HEK293 (cell line): ENCODE measurements at regions not wholly inside any gene's neighbourhood (a gene's known extent, or its start where the extent isn't known, plus 50 kb on each side); places are given as distances from the start of the nearest gene placed in this dataset.

Experiments used
- CTCF ChIA-PET: fragments of 350-600 bp; formaldehyde crosslinking; extraction: SDS; loops from one replicate; lab custom pipeline; 2021; ENCODE audit warnings: antibody characterized with exemption; lab: Yijun Ruan, JAX
- POLR2A ChIA-PET: fragments of 300-600 bp; formaldehyde crosslinking; extraction: SDS; loops from one replicate; lab custom pipeline; 2020; ENCODE audit warnings: antibody characterized with exemption, inconsistent platforms; lab: Yijun Ruan, JAX
- H3K27ac ChIP-seq: fragments of 200-500 bp; sonication (Bioruptor generic); 2 replicates; pipeline ENCODE4 v1.5.1; 2014; ENCODE audit warnings: low read depth, low read length, control low read depth, inconsistent platforms; ENCODE audit errors: extremely low read depth
- H3K36me3 ChIP-seq, 2 experiments: fragments of 200-500 bp in 1 of 2; sonication (Bioruptor generic) in 1 of 2; 1 replicate in 1 of 2; 2 replicates in 1 of 2; pipeline ENCODE4 v1.5.1; 2014 to 2017; ENCODE audit warnings: inconsistent platforms in 2 of 2, low read length in 2 of 2; ENCODE audit not compliant: control insufficient read depth in 2 of 2, insufficient read depth in 1 of 2
- H3K4me1 ChIP-seq: fragments of 200-500 bp; sonication (Bioruptor generic); 2 replicates; pipeline ENCODE4 v1.5.1; 2014; ENCODE audit warnings: mild to moderate bottlenecking, low read length, inconsistent platforms; ENCODE audit not compliant: control insufficient read depth, insufficient read depth
- H3K4me3 ChIP-seq: 2 replicates; pipeline ENCODE4 v1.5.1; 2011; ENCODE audit warnings: low read depth, mild to moderate bottlenecking, control low read depth, low read length, moderate library complexity
- H3K9me3 ChIP-seq: fragments of 200-500 bp; sonication (Bioruptor generic); 2 replicates; pipeline ENCODE4 v1.5.1; 2014; ENCODE audit warnings: low read depth, low read length, inconsistent platforms; ENCODE audit not compliant: control insufficient read depth, insufficient read depth
- HOXD13 ChIP-seq: sonication (generic); formaldehyde crosslinking; IDR thresholded peaks from 2 replicates; pipeline ENCODE4 v1.8.0; 2022; ENCODE audit warnings: missing genetic modification reagents, borderline replicate concordance
- SALL2 ChIP-seq: fragments of 450-650 bp; formaldehyde crosslinking; IDR thresholded peaks from 2 replicates; pipeline ENCODE4 v1.5.0; 2017; ENCODE audit warnings: missing biosample characterization, mild to moderate bottlenecking, missing genetic modification characterization, borderline replicate concordance
- TCF7L2 ChIP-seq: IDR thresholded peaks from 2 replicates; pipeline ENCODE4 v1.6.1; 2011; ENCODE audit warnings: low read depth, mild to moderate bottlenecking, inconsistent platforms, low read length, moderate library complexity, borderline replicate concordance
- YY1 ChIP-seq: fragments of 450-650 bp; formaldehyde crosslinking; IDR thresholded peaks from 2 replicates; pipeline ENCODE4 v1.5.1; 2018; ENCODE audit warnings: missing biosample characterization, missing genetic modification characterization
- ZBTB8A ChIP-seq: fragments of 450-650 bp; formaldehyde crosslinking; IDR thresholded peaks from 2 replicates; pipeline ENCODE4 v1.5.1; 2016; ENCODE audit warnings: missing biosample characterization, missing genetic modification characterization
- ZNF138 ChIP-seq: fragments of 450-650 bp; formaldehyde crosslinking; IDR thresholded peaks from 2 replicates; pipeline ENCODE4 v1.5.1; 2016; ENCODE audit warnings: missing biosample characterization, missing genetic modification characterization, borderline replicate concordance
- ZNF24 ChIP-seq: fragments of 450-650 bp; formaldehyde crosslinking; IDR thresholded peaks from 2 replicates; pipeline ENCODE4 v1.5.1; 2016; ENCODE audit warnings: missing biosample characterization, missing genetic modification characterization
- ZNF311 ChIP-seq: fragments of 450-650 bp; formaldehyde crosslinking; IDR thresholded peaks from 2 replicates; pipeline ENCODE4 v1.5.1; 2017; ENCODE audit warnings: missing biosample characterization, missing genetic modification characterization, borderline replicate concordance
- ZNF366 ChIP-seq: fragments of 450-650 bp; formaldehyde crosslinking; conservative IDR thresholded peaks from 2 replicates; pipeline ENCODE4 v1.5.1; 2016; ENCODE audit warnings: missing biosample characterization, missing genetic modification characterization
- ZNF558 ChIP-seq: fragments of 450-650 bp; formaldehyde crosslinking; IDR thresholded peaks from 2 replicates; pipeline ENCODE4 v1.5.1; 2016; ENCODE audit warnings: missing biosample characterization, missing genetic modification characterization
- ZNF621 ChIP-seq: fragments of 450-650 bp; formaldehyde crosslinking; IDR thresholded peaks from 2 replicates; pipeline ENCODE4 v1.5.1; 2017; ENCODE audit warnings: missing biosample characterization, missing genetic modification characterization
- ZNF792 ChIP-seq: fragments of 450-650 bp; formaldehyde crosslinking; IDR thresholded peaks from 2 replicates; pipeline ENCODE4 v1.5.1; 2016; ENCODE audit warnings: missing biosample characterization, missing genetic modification characterization
- TF ChIP-seq, protein P1 (sequence below): fragments of 450-650 bp; formaldehyde crosslinking; IDR thresholded peaks from 2 replicates; pipeline ENCODE4 v1.5.1; 2017; ENCODE audit warnings: missing biosample characterization, missing genetic modification characterization
- TF ChIP-seq, protein P2 (sequence below): fragments of 450-650 bp; formaldehyde crosslinking; IDR thresholded peaks from 2 replicates; pipeline ENCODE4 v1.5.1; 2016; ENCODE audit warnings: missing biosample characterization, missing genetic modification characterization
- TF ChIP-seq, protein P3 (sequence below): fragments of 450-650 bp; formaldehyde crosslinking; IDR thresholded peaks from 2 replicates; pipeline ENCODE4 v1.5.1; 2016; ENCODE audit warnings: missing biosample characterization, missing genetic modification characterization
- TF ChIP-seq, protein P4 (sequence below): fragments of 450-650 bp; formaldehyde crosslinking; conservative IDR thresholded peaks from 2 replicates; pipeline ENCODE4 v1.5.1; 2016; ENCODE audit warnings: low read depth, missing biosample characterization, missing genetic modification characterization
- TF ChIP-seq, protein P5 (sequence below): sonication (generic); formaldehyde crosslinking; IDR thresholded peaks from 2 replicates; pipeline ENCODE4 v1.8.1; 2022; ENCODE audit warnings: mild to moderate bottlenecking, moderate library complexity, missing genetic modification reagents
- TF ChIP-seq, protein P6 (sequence below): fragments of 450-650 bp; IDR thresholded peaks from 2 replicates; pipeline ENCODE4 v1.5.1; 2018; ENCODE audit warnings: missing biosample characterization, missing genetic modification characterization
- TF ChIP-seq, protein P7 (sequence below): fragments of 450-650 bp; formaldehyde crosslinking; IDR thresholded peaks from 2 replicates; pipeline ENCODE4 v1.5.1; 2016; ENCODE audit warnings: missing biosample characterization, missing genetic modification characterization

DNA sequence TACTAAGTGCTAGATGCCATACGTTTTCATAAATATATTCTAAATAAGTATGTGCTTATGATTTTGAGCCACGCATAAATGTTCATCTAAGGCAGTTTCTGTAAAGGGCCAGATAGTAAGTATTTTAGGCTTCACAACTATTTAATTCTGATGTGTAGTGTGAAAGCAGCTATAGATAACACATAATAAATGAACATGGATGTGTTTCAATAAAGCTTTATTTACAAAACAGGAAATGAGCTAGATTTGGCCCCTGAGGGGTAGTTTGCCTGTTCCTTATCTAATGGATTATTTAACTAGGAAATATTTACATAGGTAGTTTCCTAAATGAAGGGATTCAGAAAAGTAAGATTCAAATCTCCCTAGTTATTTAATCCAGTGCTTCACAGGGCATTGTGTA lies 557.6 kb upstream of the PKN2 start:
- Histone ChIP-seq H3K36me3 (no peaks in the 10 kb centered on the region), H3K27ac (no peak overlapping the region), H3K9me3 (no peaks in the 10 kb centered on the region), H3K4me1 (no peaks in the 10 kb centered on the region), H3K4me3 (no peak overlapping the region)
- POLR2A ChIA-PET = no interaction called here
- TF ChIP-seq, protein P1, sequence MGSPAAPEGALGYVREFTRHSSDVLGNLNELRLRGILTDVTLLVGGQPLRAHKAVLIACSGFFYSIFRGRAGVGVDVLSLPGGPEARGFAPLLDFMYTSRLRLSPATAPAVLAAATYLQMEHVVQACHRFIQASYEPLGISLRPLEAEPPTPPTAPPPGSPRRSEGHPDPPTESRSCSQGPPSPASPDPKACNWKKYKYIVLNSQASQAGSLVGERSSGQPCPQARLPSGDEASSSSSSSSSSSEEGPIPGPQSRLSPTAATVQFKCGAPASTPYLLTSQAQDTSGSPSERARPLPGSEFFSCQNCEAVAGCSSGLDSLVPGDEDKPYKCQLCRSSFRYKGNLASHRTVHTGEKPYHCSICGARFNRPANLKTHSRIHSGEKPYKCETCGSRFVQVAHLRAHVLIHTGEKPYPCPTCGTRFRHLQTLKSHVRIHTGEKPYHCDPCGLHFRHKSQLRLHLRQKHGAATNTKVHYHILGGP (tag by site-specific recombination) = no peak
- TF ChIP-seq, protein P2, sequence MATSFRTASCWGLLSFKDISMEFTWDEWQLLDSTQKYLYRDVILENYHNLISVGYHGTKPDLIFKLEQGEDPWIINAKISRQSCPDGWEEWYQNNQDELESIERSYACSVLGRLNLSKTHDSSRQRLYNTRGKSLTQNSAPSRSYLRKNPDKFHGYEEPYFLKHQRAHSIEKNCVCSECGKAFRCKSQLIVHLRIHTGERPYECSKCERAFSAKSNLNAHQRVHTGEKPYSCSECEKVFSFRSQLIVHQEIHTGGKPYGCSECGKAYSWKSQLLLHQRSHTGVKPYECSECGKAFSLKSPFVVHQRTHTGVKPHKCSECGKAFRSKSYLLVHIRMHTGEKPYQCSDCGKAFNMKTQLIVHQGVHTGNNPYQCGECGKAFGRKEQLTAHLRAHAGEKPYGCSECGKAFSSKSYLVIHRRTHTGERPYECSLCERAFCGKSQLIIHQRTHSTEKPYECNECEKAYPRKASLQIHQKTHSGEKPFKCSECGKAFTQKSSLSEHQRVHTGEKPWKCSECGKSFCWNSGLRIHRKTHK (tag by site-specific recombination) = no peak
- TF ChIP-seq HOXD13 (CRISPR knock-in tag) (no peak), ZNF24 (tag by site-specific recombination) (no peak), ZNF792 (tag by site-specific recombination) (no peak), SALL2 (tag by site-specific recombination) (no peak), ZNF366 (tag by site-specific recombination) (no peak), ZNF138 (tag by site-specific recombination) (no peak), ZNF621 (tag by site-specific recombination) (no peak), YY1 (tag by site-specific recombination) (no peak)
- TF ChIP-seq, protein P3, sequence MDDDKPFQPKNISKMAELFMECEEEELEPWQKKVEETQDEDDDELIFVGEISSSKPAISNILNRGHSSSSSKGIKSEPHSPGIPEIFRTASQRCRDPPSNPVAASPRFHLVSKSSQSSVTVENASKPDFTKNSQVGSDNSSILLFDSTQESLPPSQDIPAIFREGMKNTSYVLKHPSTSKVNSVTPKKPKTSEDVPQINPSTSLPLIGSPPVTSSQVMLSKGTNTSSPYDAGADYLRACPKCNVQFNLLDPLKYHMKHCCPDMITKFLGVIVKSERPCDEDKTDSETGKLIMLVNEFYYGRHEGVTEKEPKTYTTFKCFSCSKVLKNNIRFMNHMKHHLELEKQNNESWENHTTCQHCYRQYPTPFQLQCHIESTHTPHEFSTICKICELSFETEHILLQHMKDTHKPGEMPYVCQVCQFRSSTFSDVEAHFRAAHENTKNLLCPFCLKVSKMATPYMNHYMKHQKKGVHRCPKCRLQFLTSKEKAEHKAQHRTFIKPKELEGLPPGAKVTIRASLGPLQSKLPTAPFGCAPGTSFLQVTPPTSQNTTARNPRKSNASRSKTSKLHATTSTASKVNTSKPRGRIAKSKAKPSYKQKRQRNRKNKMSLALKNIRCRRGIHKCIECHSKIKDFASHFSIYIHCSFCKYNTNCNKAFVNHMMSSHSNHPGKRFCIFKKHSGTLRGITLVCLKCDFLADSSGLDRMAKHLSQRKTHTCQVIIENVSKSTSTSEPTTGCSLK (tag by site-specific recombination) = no peak
- TF ChIP-seq, protein P4, sequence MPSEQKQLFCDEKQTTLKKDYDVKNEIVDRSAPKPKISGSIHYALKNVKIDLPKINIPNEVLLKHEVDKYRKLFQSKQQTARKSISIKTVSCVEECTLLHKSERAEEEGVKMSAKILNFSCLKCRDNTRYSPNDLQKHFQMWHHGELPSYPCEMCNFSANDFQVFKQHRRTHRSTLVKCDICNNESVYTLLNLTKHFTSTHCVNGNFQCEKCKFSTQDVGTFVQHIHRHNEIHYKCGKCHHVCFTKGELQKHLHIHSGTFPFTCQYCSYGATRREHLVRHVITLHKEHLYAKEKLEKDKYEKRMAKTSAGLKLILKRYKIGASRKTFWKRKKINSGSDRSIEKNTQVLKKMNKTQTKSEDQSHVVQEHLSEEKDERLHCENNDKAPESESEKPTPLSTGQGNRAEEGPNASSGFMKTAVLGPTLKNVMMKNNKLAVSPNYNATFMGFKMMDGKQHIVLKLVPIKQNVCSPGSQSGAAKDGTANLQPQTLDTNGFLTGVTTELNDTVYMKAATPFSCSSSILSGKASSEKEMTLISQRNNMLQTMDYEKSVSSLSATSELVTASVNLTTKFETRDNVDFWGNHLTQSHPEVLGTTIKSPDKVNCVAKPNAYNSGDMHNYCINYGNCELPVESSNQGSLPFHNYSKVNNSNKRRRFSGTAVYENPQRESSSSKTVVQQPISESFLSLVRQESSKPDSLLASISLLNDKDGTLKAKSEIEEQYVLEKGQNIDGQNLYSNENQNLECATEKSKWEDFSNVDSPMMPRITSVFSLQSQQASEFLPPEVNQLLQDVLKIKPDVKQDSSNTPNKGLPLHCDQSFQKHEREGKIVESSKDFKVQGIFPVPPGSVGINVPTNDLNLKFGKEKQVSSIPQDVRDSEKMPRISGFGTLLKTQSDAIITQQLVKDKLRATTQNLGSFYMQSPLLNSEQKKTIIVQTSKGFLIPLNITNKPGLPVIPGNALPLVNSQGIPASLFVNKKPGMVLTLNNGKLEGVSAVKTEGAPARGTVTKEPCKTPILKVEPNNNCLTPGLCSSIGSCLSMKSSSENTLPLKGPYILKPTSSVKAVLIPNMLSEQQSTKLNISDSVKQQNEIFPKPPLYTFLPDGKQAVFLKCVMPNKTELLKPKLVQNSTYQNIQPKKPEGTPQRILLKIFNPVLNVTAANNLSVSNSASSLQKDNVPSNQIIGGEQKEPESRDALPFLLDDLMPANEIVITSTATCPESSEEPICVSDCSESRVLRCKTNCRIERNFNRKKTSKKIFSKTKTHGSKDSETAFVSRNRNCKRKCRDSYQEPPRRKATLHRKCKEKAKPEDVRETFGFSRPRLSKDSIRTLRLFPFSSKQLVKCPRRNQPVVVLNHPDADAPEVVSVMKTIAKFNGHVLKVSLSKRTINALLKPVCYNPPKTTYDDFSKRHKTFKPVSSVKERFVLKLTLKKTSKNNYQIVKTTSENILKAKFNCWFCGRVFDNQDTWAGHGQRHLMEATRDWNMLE = no peak
- TF ChIP-seq, protein P5, sequence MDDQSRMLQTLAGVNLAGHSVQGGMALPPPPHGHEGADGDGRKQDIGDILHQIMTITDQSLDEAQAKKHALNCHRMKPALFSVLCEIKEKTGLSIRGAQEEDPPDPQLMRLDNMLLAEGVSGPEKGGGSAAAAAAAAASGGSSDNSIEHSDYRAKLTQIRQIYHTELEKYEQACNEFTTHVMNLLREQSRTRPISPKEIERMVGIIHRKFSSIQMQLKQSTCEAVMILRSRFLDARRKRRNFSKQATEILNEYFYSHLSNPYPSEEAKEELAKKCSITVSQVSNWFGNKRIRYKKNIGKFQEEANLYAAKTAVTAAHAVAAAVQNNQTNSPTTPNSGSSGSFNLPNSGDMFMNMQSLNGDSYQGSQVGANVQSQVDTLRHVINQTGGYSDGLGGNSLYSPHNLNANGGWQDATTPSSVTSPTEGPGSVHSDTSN (CRISPR knock-in tag) = no peak
- CTCF ChIA-PET = interaction anchor here (0.6 kb wide), 1 partner anchor 173 kb away, joined by 3 read pairs; no protein-coding TSS in a partner anchor

DNA sequence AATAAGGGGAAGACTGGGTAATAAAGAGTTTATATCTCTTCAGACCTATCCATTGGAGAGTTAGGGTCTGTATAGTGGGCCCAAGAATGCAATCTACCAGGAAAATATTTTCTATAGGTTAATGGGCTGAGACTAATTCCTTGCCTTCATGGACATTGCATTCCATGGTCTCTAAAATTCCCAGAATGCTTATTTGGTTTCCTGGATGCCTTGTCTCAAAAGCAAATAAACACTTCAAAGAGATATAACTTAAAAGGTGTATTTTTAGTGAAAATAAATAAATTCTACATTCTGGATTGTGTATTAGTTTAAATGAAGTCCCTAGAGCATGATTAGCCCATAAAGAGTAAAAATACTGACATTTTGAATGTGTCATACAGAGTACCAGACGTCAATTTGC lies 550.1 kb upstream of the PKN2 start:
- Histone ChIP-seq H3K4me1 (no peaks in the 10 kb centered on the region), H3K9me3 (no peaks in the 10 kb centered on the region), H3K36me3 (no peaks in the 10 kb centered on the region), H3K27ac (no peak overlapping the region), H3K4me3 (no peak overlapping the region)
- POLR2A ChIA-PET = no interaction called here
- CTCF ChIA-PET = no interaction called here
- no peak for TF ChIP-seq ZNF311
- TF ChIP-seq ZNF24 (tag by site-specific recombination) = no peak
- no peak for TF ChIP-seq ZBTB8A (tag by site-specific recombination)
- no peak for TF ChIP-seq TCF7L2
- TF ChIP-seq, protein P6, sequence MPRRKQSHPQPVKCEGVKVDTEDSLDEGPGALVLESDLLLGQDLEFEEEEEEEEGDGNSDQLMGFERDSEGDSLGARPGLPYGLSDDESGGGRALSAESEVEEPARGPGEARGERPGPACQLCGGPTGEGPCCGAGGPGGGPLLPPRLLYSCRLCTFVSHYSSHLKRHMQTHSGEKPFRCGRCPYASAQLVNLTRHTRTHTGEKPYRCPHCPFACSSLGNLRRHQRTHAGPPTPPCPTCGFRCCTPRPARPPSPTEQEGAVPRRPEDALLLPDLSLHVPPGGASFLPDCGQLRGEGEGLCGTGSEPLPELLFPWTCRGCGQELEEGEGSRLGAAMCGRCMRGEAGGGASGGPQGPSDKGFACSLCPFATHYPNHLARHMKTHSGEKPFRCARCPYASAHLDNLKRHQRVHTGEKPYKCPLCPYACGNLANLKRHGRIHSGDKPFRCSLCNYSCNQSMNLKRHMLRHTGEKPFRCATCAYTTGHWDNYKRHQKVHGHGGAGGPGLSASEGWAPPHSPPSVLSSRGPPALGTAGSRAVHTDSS (tag by site-specific recombination) = no peak
- TF ChIP-seq, protein P7, sequence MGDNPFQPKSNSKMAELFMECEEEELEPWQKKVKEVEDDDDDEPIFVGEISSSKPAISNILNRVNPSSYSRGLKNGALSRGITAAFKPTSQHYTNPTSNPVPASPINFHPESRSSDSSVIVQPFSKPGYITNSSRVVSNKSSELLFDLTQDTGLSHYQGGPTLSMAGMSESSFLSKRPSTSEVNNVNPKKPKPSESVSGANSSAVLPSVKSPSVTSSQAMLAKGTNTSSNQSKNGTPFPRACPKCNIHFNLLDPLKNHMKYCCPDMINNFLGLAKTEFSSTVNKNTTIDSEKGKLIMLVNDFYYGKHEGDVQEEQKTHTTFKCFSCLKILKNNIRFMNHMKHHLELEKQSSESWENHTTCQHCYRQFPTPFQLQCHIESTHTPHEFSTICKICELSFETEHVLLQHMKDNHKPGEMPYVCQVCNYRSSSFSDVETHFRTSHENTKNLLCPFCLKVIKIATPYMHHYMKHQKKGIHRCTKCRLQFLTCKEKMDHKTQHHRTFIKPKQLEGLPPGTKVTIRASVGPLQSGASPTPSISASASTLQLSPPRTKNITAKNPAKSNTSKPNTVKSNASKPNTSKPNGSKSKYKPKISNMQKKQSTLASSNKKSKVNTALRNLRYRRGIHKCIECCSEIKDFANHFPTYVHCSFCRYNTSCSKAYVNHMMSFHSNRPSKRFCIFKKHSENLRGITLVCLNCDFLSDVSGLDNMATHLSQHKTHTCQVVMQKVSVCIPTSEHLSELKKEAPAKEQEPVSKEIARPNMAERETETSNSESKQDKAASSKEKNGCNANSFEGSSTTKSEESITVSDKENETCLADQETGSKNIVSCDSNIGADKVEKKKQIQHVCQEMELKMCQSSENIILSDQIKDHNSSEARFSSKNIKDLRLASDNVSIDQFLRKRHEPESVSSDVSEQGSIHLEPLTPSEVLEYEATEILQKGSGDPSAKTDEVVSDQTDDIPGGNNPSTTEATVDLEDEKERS (tag by site-specific recombination) = no peak
- TF ChIP-seq ZNF558 (tag by site-specific recombination) = no peak
